ENCODE measurements at regions not wholly inside any gene's neighbourhood (a gene's known extent, or its start where the extent isn't known, plus 50 kb on each side); places are given as distances from the start of the nearest gene placed in this dataset.

DNA sequence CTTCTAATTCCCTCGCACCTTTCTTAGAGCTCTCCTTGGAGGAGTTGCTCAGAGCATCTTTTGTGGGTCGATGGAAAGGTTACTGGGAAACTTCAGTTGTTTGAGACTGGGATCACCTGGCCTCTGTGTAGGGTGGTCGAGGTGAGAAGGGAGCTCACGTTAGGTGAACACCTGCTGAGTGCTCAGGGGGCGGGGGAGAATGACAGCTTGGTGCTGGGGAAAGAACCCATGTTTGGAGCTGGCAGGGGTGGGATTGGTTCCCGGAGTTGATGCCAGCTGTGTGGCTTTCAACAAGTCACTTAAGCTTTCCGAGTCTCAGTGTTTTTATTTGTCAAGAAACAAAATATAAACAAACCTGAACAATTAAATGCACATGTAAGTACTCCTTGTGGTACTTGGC lies 122.3 kb downstream of the GLI2 start:
- TF ChIP-seq GATA2 (IDR thresholded peaks at IDR 0.05; ENCODE audit: low read depth, low read length) (no peak), GATA3 (IDR thresholded peaks at IDR 0.05; ENCODE audit: low read depth, low read length) (no peak)

Data from SH-SY5Y (cell line).